ENCODE measurements at regions not wholly inside any gene's neighbourhood (a gene's known extent, or its start where the extent isn't known, plus 50 kb on each side); places are given as distances from the start of the nearest gene placed in this dataset.

DNA sequence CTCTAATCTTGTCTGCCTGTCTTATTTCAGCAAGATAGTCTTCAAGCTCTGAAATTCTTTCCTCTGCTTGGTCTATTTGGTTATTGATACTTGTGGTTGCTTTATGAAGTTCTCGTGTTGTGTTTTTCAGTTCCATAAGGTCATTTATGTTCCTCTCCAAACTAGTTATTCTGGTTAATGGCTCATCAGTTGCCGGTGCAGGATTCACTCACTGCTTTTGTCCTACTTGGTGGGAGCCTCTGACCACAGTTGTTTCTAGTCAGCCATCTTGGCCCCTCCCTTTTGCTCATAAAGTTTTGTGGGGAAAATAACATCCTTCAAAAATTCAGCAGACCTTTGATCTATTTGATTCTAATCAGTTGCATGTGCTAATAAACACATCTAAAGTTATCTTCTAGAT, 158.6 kb upstream of the PARD3B start:
- H3K4me1 ChIP-seq (ENCODE audit: insufficient read depth, low read length, poor library complexity, severe bottlenecking), result no peaks in the 10 kb centered on the region
- H3K9me3 ChIP-seq (ENCODE audit: insufficient read depth, low read depth, low read length), result no peaks in the 10 kb centered on the region
- H3K4me2 ChIP-seq (ENCODE audit: low read depth, low read length, poor library complexity, severe bottlenecking), result no peak overlapping the region
- no peak overlapping the region for H3K9ac ChIP-seq (ENCODE audit: low read depth, low read length, poor library complexity, severe bottlenecking)
- no peak for TF ChIP-seq EZH2phosphoT487 (IDR thresholded peaks at IDR 0.05; ENCODE audit: borderline replicate concordance)
- TF ChIP-seq, protein P1, sequence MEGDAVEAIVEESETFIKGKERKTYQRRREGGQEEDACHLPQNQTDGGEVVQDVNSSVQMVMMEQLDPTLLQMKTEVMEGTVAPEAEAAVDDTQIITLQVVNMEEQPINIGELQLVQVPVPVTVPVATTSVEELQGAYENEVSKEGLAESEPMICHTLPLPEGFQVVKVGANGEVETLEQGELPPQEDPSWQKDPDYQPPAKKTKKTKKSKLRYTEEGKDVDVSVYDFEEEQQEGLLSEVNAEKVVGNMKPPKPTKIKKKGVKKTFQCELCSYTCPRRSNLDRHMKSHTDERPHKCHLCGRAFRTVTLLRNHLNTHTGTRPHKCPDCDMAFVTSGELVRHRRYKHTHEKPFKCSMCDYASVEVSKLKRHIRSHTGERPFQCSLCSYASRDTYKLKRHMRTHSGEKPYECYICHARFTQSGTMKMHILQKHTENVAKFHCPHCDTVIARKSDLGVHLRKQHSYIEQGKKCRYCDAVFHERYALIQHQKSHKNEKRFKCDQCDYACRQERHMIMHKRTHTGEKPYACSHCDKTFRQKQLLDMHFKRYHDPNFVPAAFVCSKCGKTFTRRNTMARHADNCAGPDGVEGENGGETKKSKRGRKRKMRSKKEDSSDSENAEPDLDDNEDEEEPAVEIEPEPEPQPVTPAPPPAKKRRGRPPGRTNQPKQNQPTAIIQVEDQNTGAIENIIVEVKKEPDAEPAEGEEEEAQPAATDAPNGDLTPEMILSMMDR (conservative IDR thresholded peaks at IDR 0.05; ENCODE audit: low read length), result no peak
- no peaks in the 10 kb centered on the region for H3F3A ChIP-seq (ENCODE audit: low read depth)
- no peak overlapping the region for H2AFZ ChIP-seq (ENCODE audit: low read length)
- H4K20me1 ChIP-seq (ENCODE audit: insufficient read depth, low read length, poor library complexity, severe bottlenecking), result no peaks in the 10 kb centered on the region
- no peak overlapping the region for H3K4me3 ChIP-seq (ENCODE audit: low read length, poor library complexity, severe bottlenecking)
- H3K36me3 ChIP-seq (ENCODE audit: insufficient read depth, low read length), result no peaks in the 10 kb centered on the region
- no peaks in the 10 kb centered on the region for H3K27me3 ChIP-seq (ENCODE audit: insufficient read depth, low read length, poor library complexity, severe bottlenecking)
- H3K79me2 ChIP-seq (ENCODE audit: insufficient read depth, low read length), result no peaks in the 10 kb centered on the region
- no peaks in the 10 kb centered on the region for H3K9me2 ChIP-seq (replicated peaks; ENCODE audit: low read depth, low read length)

GRCh38 chr2:204389120-204389519, 156.2 kb upstream of the PARD3B start:
- H3K36me3 ChIP-seq (ENCODE audit: insufficient read depth, low read length), result no peaks in the 10 kb centered on the region
- H4K20me1 ChIP-seq (ENCODE audit: insufficient read depth, low read length, poor library complexity, severe bottlenecking), result no peaks in the 10 kb centered on the region
- H3K4me1 ChIP-seq (ENCODE audit: insufficient read depth, low read length, poor library complexity, severe bottlenecking), result no peaks in the 10 kb centered on the region
- no peak overlapping the region for H3K4me3 ChIP-seq (ENCODE audit: low read length, poor library complexity, severe bottlenecking)
- H3K79me2 ChIP-seq (ENCODE audit: insufficient read depth, low read length), result no peaks in the 10 kb centered on the region
- no peak overlapping the region for H3K9ac ChIP-seq (ENCODE audit: low read depth, low read length, poor library complexity, severe bottlenecking)
- no peaks in the 10 kb centered on the region for H3K27me3 ChIP-seq (ENCODE audit: insufficient read depth, low read length, poor library complexity, severe bottlenecking)
- no peak for TF ChIP-seq EZH2phosphoT487 (IDR thresholded peaks at IDR 0.05; ENCODE audit: borderline replicate concordance)
- TF ChIP-seq, protein P1 (conservative IDR thresholded peaks at IDR 0.05; ENCODE audit: low read length), result no peak
- no peaks in the 10 kb centered on the region for H3K9me2 ChIP-seq (replicated peaks; ENCODE audit: low read depth, low read length)
- H3K4me2 ChIP-seq (ENCODE audit: low read depth, low read length, poor library complexity, severe bottlenecking), result no peak overlapping the region
- 0 out of 2 replicates have a peak, but pooled peaks cover 2% of the 10 kb centered on the region for H3K9me3 ChIP-seq (ENCODE audit: insufficient read depth, low read depth, low read length)
- H2AFZ ChIP-seq (ENCODE audit: low read length), result no peak overlapping the region
- H3F3A ChIP-seq (ENCODE audit: low read depth), result no peaks in the 10 kb centered on the region

DNA sequence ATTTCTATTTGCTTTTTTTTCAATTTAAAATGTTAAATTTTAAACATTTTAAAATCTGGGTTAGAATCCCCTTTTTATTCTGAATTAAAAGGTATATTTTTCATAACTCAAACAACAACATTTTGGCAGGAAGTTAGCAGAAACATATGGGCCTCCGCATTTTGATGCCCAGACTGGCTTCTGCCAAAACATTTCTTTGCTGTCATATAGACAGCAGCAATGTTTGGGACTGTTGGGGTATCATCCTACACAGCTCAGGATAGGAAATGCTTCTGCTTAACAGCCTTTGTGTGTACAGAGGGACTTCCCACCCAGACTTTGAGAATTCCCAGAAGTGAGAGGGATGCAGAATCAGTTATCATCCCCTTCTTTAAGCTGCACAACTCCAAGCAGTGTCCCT, 155.4 kb upstream of the PARD3B start:
- no peaks in the 10 kb centered on the region for H3F3A ChIP-seq (ENCODE audit: low read depth)
- H4K20me1 ChIP-seq (ENCODE audit: insufficient read depth, low read length, poor library complexity, severe bottlenecking), result no peaks in the 10 kb centered on the region
- no peaks in the 10 kb centered on the region for H3K27me3 ChIP-seq (ENCODE audit: insufficient read depth, low read length, poor library complexity, severe bottlenecking)
- TF ChIP-seq, protein P1 (conservative IDR thresholded peaks at IDR 0.05; ENCODE audit: low read length), result no peak
- no peak for TF ChIP-seq EZH2phosphoT487 (IDR thresholded peaks at IDR 0.05; ENCODE audit: borderline replicate concordance)
- H3K36me3 ChIP-seq (ENCODE audit: insufficient read depth, low read length), result no peaks in the 10 kb centered on the region
- no peak overlapping the region for H3K9ac ChIP-seq (ENCODE audit: low read depth, low read length, poor library complexity, severe bottlenecking)
- no peak overlapping the region for H3K4me2 ChIP-seq (ENCODE audit: low read depth, low read length, poor library complexity, severe bottlenecking)
- H3K79me2 ChIP-seq (ENCODE audit: insufficient read depth, low read length), result no peaks in the 10 kb centered on the region
- H3K4me3 ChIP-seq (ENCODE audit: low read length, poor library complexity, severe bottlenecking), result no peak overlapping the region
- no peak overlapping the region for H2AFZ ChIP-seq (ENCODE audit: low read length)
- no peaks in the 10 kb centered on the region for H3K9me2 ChIP-seq (replicated peaks; ENCODE audit: low read depth, low read length)
- H3K9me3 ChIP-seq (ENCODE audit: insufficient read depth, low read depth, low read length), result 0 out of 2 replicates have a peak, but pooled peaks cover 2% of the 10 kb centered on the region
- no peaks in the 10 kb centered on the region for H3K4me1 ChIP-seq (ENCODE audit: insufficient read depth, low read length, poor library complexity, severe bottlenecking)
